H1 (cell line): ENCODE measurements at regions not wholly inside any gene's neighbourhood (a gene's known extent, or its start where the extent isn't known, plus 50 kb on each side); places are given as distances from the start of the nearest gene placed in this dataset.

Experiments
- CTCF ChIP-seq, 3 experiments: IDR thresholded peaks; 1 replicate in 2 of 3; 2 replicates in 1 of 3; pipeline versions ENCODE4 v1.5.1 to v1.6.1; 2011; ENCODE audit warnings: low read length in 3 of 3, mild to moderate bottlenecking in 3 of 3, inconsistent platforms in 2 of 3, low read depth in 1 of 3, moderate library complexity in 1 of 3; ENCODE audit not compliant: insufficient read depth in 1 of 3; ENCODE audit errors: control extremely low read depth in 1 of 3
- EZH2 ChIP-seq: fragments of 200-600 bp; sonication (generic); IDR thresholded peaks from 2 replicates; pipeline ENCODE4 v1.7.1; 2012; ENCODE audit warnings: low read depth, mild to moderate bottlenecking, moderate library complexity, low read length, inconsistent platforms; ENCODE audit not compliant: severe bottlenecking
- GABPA ChIP-seq: IDR thresholded peaks from 2 replicates; pipeline ENCODE4 v1.6.1; 2011; ENCODE audit warnings: mild to moderate bottlenecking, low read length, moderate library complexity, borderline replicate concordance; ENCODE audit not compliant: insufficient read depth
- RAD21 ChIP-seq, 2 experiments: IDR thresholded peaks in 1 of 2; conservative IDR thresholded peaks in 1 of 2; 2 replicates each; pipeline ENCODE4 v1.6.1; 2011; ENCODE audit warnings: low read depth in 2 of 2, low read length in 2 of 2, improper control_type of control experiment in 1 of 2, inconsistent platforms in 1 of 2, mild to moderate bottlenecking in 1 of 2, moderate library complexity in 1 of 2

- TF ChIP-seq GABPA (no peak), RAD21 (IDR thresholded peaks at IDR 0.05 in 1 of 2, conservative IDR thresholded peaks at IDR 0.05 in 1 of 2; ENCODE audit: low read depth in 2 of 2, low read length in 2 of 2) (no peak), EZH2 (no peak), CTCF (IDR thresholded peaks at IDR 0.05; ENCODE audit: control extremely low read depth in 1 of 3, insufficient read depth in 1 of 3, low read depth in 1 of 3, low read length in 3 of 3) (no peak)
Observed at GRCh38 chr13:63704521-63704920, 2288.9 kb upstream of the PCDH20 start.
